K562 (cell line): ENCODE measurements at regions not wholly inside any gene's neighbourhood (a gene's known extent, or its start where the extent isn't known, plus 50 kb on each side); places are given as distances from the start of the nearest gene placed in this dataset.

Source experiments
- ATAC-seq: fragments of 200-7000 bp; cut with Tn5 transposase; 3 replicates; pipeline ENCODE4 v1.9.1; 2020; ENCODE audit warnings: moderate library complexity
- BruUV-seq: library from RNA; stranded (reverse); fragments of 400-500 nt; replicated peaks from 2 replicates; lab custom pipeline; 2021; lab: Mats Ljungman, UMichigan
- CTCF ChIA-PET: fragments of 300-600 bp; formaldehyde crosslinking; extraction: SDS; loops from one replicate; lab custom pipeline; 2021; ENCODE audit warnings: low intra/inter-chr PET ratio; lab: Yijun Ruan, JAX
- POLR2A ChIA-PET: fragments of 300-600, 350-650 bp; sonication (Branson Sonifier 250); formaldehyde crosslinking; extraction: SDS; loops from one replicate; lab custom pipeline; 2021; ENCODE audit warnings: antibody characterized with exemption, inconsistent platforms; lab: Yijun Ruan, JAX
- DNase-seq, 4 experiments: peaks; one replicate each; pipeline versions ENCODE4 v3.0.0 to v3.0.0-alpha.2; 2011 to 2018; ENCODE audit warnings: low spot score in 3 of 4, mixed read lengths in 3 of 4; ENCODE audit errors: extremely low read depth in 1 of 4
- FAIRE-seq: peaks from 2 replicates; lab custom pipeline; 2011; peaks lifted over from hg19 to GRCh38; lab: Jason Lieb, UNC
- H2AFZ ChIP-seq: 2 replicates; pipeline ENCODE4 v1.6.0; 2011; ENCODE audit warnings: low read depth, low read length, control low read depth, inconsistent platforms
- H3K27ac ChIP-seq: fragments of 200-600 bp; 3 replicates; pipeline ENCODE4 v1.8.0; 2011; ENCODE audit warnings: low read depth, mild to moderate bottlenecking, control low read depth, inconsistent platforms, low read length, moderate library complexity, mixed read lengths; ENCODE audit errors: extremely low read depth
- H3K27me3 ChIP-seq, 2 experiments: fragments of 300-600 bp in 1 of 2; 2 replicates in 1 of 2; 3 replicates in 1 of 2; pipeline versions ENCODE4 v1.6.0 to v1.8.0; 2011; ENCODE audit warnings: inconsistent platforms in 2 of 2, low read length in 2 of 2, mild to moderate bottlenecking in 1 of 2, mixed read lengths in 1 of 2, moderate library complexity in 1 of 2; ENCODE audit not compliant: control insufficient read depth in 2 of 2, insufficient read depth in 2 of 2
- H3K36me3 ChIP-seq: fragments of 300-600 bp; 3 replicates; pipeline ENCODE4 v1.8.0; 2011; ENCODE audit warnings: mild to moderate bottlenecking, low read length, inconsistent platforms; ENCODE audit not compliant: control insufficient read depth, insufficient read depth
- H3K4me1 ChIP-seq, 2 experiments: fragments of 200-600 bp in 1 of 2; replicated peaks in 1 of 2; 2 replicates in 1 of 2; 3 replicates in 1 of 2; pipeline versions ENCODE4 v1.5.1 to v1.8.0; 2011; ENCODE audit warnings: inconsistent platforms in 2 of 2, low read length in 2 of 2, mild to moderate bottlenecking in 1 of 2, mixed read lengths in 1 of 2, moderate library complexity in 1 of 2; ENCODE audit not compliant: control insufficient read depth in 2 of 2, insufficient read depth in 2 of 2
- H3K4me2 ChIP-seq: 2 replicates; pipeline ENCODE4 v1.6.1; 2011; ENCODE audit warnings: low read length, control low read depth, inconsistent platforms, mixed read lengths; ENCODE audit not compliant: insufficient read depth
- H3K4me3 ChIP-seq: fragments of 200-600 bp; sonication (generic), shearing (Covaris generic); 2 replicates; pipeline ENCODE4 v1.5.1; 2016; ENCODE audit warnings: control low read depth, inconsistent platforms
- H3K79me2 ChIP-seq: fragments of 200-600 bp; 3 replicates; pipeline ENCODE4 v1.8.0; 2011; ENCODE audit warnings: low read length, inconsistent platforms; ENCODE audit not compliant: control insufficient read depth, insufficient read depth
- H3K9ac ChIP-seq, 2 experiments: 2 replicates each; pipeline versions ENCODE4 v1.6.0 to v1.6.1; 2011; ENCODE audit warnings: low read depth in 2 of 2, low read length in 2 of 2, control low read depth in 1 of 2, inconsistent platforms in 1 of 2, mild to moderate bottlenecking in 1 of 2, mixed read lengths in 1 of 2; ENCODE audit not compliant: insufficient read depth in 1 of 2
- H3K9me1 ChIP-seq: one replicate; pipeline ENCODE4 v1.6.0; 2011; ENCODE audit warnings: inconsistent platforms, mild to moderate bottlenecking, low read length, moderate library complexity; ENCODE audit not compliant: control insufficient read depth, insufficient read depth
- H3K9me3 ChIP-seq: replicated peaks from 2 replicates; pipeline ENCODE4 v1.5.1; 2011; ENCODE audit warnings: low read depth, low read length, inconsistent platforms; ENCODE audit not compliant: control insufficient read depth, insufficient read depth
- H4K20me1 ChIP-seq: replicated peaks from 2 replicates; pipeline ENCODE4 v1.6.1; 2011; ENCODE audit warnings: low read length, inconsistent platforms, mixed read lengths; ENCODE audit not compliant: control insufficient read depth, insufficient read depth
- BRF1 ChIP-seq: IDR thresholded peaks from 3 replicates; pipeline ENCODE4 v1.6.1; 2011; ENCODE audit warnings: borderline replicate concordance, mild to moderate bottlenecking; ENCODE audit not compliant: insufficient read length; ENCODE audit errors: extremely low read depth
- GTF2F1 ChIP-seq: IDR thresholded peaks from 2 replicates; pipeline ENCODE4 v1.6.1; 2011; ENCODE audit warnings: low read depth, low read length, improper control_type of control experiment
- HOXB6 ChIP-seq: fragments of 250-450 bp; sonication (Bioruptor Pico); IDR thresholded peaks from 2 replicates; pipeline ENCODE4 v1.5.1; 2022; ENCODE audit warnings: mild to moderate bottlenecking, borderline replicate concordance
- KAT2B ChIP-seq: IDR thresholded peaks from one replicate; pipeline ENCODE4 v1.6.1; 2012; ENCODE audit warnings: low read depth, mild to moderate bottlenecking, control low read depth, inconsistent platforms, low read length, moderate library complexity
- NFE2L1 ChIP-seq: fragments of 450-650 bp; IDR thresholded peaks from 2 replicates; pipeline ENCODE4 v1.6.1; 2016; ENCODE audit warnings: missing genetic modification characterization, low read depth, mild to moderate bottlenecking, missing compliant biosample characterization, moderate library complexity, borderline replicate concordance
- TEAD4 ChIP-seq, 2 experiments: sonication (generic) in 1 of 2; formaldehyde crosslinking in 1 of 2; IDR thresholded peaks; 2 replicates each; pipeline versions ENCODE4 v1.6.1 to v1.8.0; 2012 to 2022; ENCODE audit warnings: borderline replicate concordance in 1 of 2, inconsistent platforms in 1 of 2, low read length in 1 of 2, mild to moderate bottlenecking in 1 of 2, missing genetic modification reagents in 1 of 2
- ZNF146 ChIP-seq: IDR thresholded peaks from one replicate; pipeline ENCODE4 v1.6.1; 2018; ENCODE audit warnings: missing compliant biosample characterization; ENCODE audit not compliant: unreplicated experiment
- ZNF324 ChIP-seq: fragments of 250-450 bp; sonication (Bioruptor Pico); IDR thresholded peaks from 2 replicates; pipeline ENCODE4 v1.4.0; 2020; ENCODE audit warnings: mild to moderate bottlenecking
- ZNF584 ChIP-seq: fragments of 200-800 bp; sonication (Bioruptor generic); IDR thresholded peaks from 2 replicates; pipeline ENCODE4 v1.6.1; 2016; ENCODE audit warnings: low read depth, mild to moderate bottlenecking, missing genetic modification characterization, missing compliant biosample characterization
- WGBS: fragments of 100-300 bp; shearing (Covaris generic); methylation state at CpG from one replicate; pipeline ENCODE4 v1.1.6; 2016; ENCODE audit warnings: low coverage, mixed read lengths; ENCODE audit not compliant: insufficient coverage; ENCODE audit errors: missing lambda C conversion rate; 5-methylcytosine and 5-hydroxymethylcytosine counted together
- in situ Hi-C: fragments of 300-500 bp; cut with MboI; formaldehyde crosslinking; loops from 4 replicates; pipeline ENCODE4 v1.15.0; 2018; ENCODE audit warnings: inconsistent platforms, mixed read lengths
- intact Hi-C: fragments of 100-400 bp; cut with micrococcal nuclease; formaldehyde crosslinking; loops from 2 replicates; pipeline ENCODE4 v1.14.2; 2022
- TF ChIP-seq, protein P1 (sequence below): IDR thresholded peaks from 2 replicates; pipeline ENCODE4 v1.6.1; 2011; ENCODE audit not compliant: insufficient read length; ENCODE audit errors: extremely low read depth
- TF ChIP-seq, protein P2 (sequence below): sonication (generic); formaldehyde crosslinking; IDR thresholded peaks from 2 replicates; pipeline ENCODE4 v1.9.0; 2022; ENCODE audit warnings: mild to moderate bottlenecking, missing genetic modification reagents
- TF ChIP-seq, protein P3 (sequence below): fragments of 250-450 bp; sonication (Bioruptor Pico); IDR thresholded peaks from 2 replicates; pipeline ENCODE4 v1.5.0; 2021
- TF ChIP-seq, protein P4 (sequence below): fragments of 450-650 bp; IDR thresholded peaks from 2 replicates; pipeline ENCODE4 v1.6.1; 2017; ENCODE audit warnings: antibody characterized with exemption
- TF ChIP-seq, protein P5 (sequence below): fragments of 200-800 bp; sonication (Bioruptor generic); IDR thresholded peaks from 2 replicates; pipeline ENCODE4 v1.6.1; 2017; ENCODE audit warnings: missing genetic modification characterization, missing compliant biosample characterization

DNA sequence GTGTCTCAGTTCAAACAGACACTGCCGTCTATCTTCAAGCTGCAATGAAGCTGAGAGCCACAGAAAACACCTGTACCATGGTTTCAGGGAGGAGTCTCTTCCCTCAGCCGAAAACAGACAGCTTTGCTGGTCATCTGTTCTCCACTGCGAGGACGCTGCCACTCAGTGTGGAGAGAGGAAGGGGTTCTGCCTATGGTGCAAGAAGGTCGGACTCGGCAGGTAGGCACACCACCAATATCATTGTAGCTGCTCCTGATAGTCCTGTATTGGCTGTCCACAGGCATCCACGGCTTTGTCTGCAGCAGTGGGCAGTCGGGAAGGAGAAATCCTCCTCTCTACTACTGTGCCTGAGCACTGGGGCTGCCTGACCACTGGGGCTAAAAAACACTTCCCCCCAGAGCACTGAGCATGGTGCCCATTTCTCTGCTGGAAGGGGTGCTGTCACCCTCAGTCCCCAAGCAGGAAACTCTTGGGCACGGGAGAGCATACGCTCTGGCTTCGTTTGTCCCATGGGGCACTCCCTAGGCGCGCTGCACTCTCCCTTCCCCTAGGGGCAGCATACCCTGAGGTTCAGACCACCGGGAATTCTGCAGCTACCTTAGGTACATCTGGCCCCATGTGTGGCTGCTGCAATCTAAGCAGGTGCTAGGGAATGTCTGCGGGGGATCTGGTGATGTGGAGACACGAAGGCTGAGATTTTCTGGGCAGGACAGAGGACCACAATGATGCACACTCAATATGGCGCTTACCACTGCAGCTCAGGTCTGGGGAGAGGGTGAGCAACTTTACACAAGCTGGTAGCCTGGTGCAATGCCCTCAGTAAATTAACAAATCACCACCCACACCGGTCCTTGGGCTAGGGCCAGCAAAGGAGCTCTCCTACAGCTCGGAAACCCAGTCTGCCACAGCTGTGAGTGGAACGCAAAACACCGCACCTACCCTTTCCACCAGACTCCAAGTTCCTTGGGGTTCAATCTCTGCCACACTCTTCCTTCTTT lies 880.9 kb upstream of the SEMA6A start:
- intact Hi-C loops (loop anchor here (10.0 kb wide), 1 partner anchor 1339 kb away; no protein-coding TSS in a partner anchor), in situ Hi-C loops (no loop called here)
- no peaks in the 10 kb centered on the region for H3K9me3 ChIP-seq
- H3K4me1 ChIP-seq: no peaks in the 10 kb centered on the region
- no peak overlapping the region for H3K9ac ChIP-seq
- no peak overlapping the region for H3K4me3 ChIP-seq
- no peak overlapping the region for H3K4me2 ChIP-seq
- FAIRE-seq (no peak), DNase-seq (no peak), ATAC-seq (no peak)
- ChIA-PET CTCF (no interaction called here), POLR2A (no interaction called here)
- 6% methylated on average over 19 of the region's 21 CpGs for WGBS
- no TSS peak for BruUV-seq
- H3K36me3 ChIP-seq: no peaks in the 10 kb centered on the region
- no peak overlapping the region for H2AFZ ChIP-seq
- no peaks in the 10 kb centered on the region for H4K20me1 ChIP-seq
- H3K27me3 ChIP-seq: no peaks in the 10 kb centered on the region
- H3K79me2 ChIP-seq: no peaks in the 10 kb centered on the region
- H3K27ac ChIP-seq: no peak overlapping the region
- no peaks in the 10 kb centered on the region for H3K9me1 ChIP-seq
- TF ChIP-seq GTF2F1: no peak
- no peak for TF ChIP-seq BRF1
- TF ChIP-seq ZNF146 (CRISPR knock-in tag): no peak
- TF ChIP-seq, protein P1, sequence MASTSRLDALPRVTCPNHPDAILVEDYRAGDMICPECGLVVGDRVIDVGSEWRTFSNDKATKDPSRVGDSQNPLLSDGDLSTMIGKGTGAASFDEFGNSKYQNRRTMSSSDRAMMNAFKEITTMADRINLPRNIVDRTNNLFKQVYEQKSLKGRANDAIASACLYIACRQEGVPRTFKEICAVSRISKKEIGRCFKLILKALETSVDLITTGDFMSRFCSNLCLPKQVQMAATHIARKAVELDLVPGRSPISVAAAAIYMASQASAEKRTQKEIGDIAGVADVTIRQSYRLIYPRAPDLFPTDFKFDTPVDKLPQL: no peak
- no peak for TF ChIP-seq ZNF324 (CRISPR knock-in tag)
- TF ChIP-seq, protein P2, sequence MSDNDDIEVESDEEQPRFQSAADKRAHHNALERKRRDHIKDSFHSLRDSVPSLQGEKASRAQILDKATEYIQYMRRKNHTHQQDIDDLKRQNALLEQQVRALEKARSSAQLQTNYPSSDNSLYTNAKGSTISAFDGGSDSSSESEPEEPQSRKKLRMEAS (CRISPR knock-in tag): no peak
- no peak for TF ChIP-seq NFE2L1 (tag)
- TF ChIP-seq HOXB6 (CRISPR knock-in tag): no peak
- no peak for TF ChIP-seq ZNF584 (CRISPR knock-in tag)
- TF ChIP-seq, protein P3, sequence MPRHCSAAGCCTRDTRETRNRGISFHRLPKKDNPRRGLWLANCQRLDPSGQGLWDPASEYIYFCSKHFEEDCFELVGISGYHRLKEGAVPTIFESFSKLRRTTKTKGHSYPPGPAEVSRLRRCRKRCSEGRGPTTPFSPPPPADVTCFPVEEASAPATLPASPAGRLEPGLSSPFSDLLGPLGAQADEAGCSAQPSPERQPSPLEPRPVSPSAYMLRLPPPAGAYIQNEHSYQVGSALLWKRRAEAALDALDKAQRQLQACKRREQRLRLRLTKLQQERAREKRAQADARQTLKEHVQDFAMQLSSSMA (CRISPR knock-in tag): no peak
- TF ChIP-seq, protein P4, sequence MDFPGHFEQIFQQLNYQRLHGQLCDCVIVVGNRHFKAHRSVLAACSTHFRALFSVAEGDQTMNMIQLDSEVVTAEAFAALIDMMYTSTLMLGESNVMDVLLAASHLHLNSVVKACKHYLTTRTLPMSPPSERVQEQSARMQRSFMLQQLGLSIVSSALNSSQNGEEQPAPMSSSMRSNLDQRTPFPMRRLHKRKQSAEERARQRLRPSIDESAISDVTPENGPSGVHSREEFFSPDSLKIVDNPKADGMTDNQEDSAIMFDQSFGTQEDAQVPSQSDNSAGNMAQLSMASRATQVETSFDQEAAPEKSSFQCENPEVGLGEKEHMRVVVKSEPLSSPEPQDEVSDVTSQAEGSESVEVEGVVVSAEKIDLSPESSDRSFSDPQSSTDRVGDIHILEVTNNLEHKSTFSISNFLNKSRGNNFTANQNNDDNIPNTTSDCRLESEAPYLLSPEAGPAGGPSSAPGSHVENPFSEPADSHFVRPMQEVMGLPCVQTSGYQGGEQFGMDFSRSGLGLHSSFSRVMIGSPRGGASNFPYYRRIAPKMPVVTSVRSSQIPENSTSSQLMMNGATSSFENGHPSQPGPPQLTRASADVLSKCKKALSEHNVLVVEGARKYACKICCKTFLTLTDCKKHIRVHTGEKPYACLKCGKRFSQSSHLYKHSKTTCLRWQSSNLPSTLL: no peak
- TF ChIP-seq KAT2B: no peak
- TF ChIP-seq, protein P5, sequence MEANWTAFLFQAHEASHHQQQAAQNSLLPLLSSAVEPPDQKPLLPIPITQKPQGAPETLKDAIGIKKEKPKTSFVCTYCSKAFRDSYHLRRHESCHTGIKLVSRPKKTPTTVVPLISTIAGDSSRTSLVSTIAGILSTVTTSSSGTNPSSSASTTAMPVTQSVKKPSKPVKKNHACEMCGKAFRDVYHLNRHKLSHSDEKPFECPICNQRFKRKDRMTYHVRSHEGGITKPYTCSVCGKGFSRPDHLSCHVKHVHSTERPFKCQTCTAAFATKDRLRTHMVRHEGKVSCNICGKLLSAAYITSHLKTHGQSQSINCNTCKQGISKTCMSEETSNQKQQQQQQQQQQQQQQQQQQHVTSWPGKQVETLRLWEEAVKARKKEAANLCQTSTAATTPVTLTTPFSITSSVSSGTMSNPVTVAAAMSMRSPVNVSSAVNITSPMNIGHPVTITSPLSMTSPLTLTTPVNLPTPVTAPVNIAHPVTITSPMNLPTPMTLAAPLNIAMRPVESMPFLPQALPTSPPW (CRISPR knock-in tag): no peak
- TF ChIP-seq TEAD4 (IDR thresholded peaks at IDR 0.05; ENCODE audit: low read length): no peak
- TF ChIP-seq TEAD4 (CRISPR knock-in tag; IDR thresholded peaks at IDR 0.05; ENCODE audit: borderline replicate concordance): no peak
